DOHH2 (cell line): ENCODE measurements at regions not wholly inside any gene's neighbourhood (a gene's known extent, or its start where the extent isn't known, plus 50 kb on each side); places are given as distances from the start of the nearest gene placed in this dataset.

Source experiments
- EZH2phosphoT487 ChIP-seq: fragments of 200-600 bp; sonication (generic); IDR thresholded peaks from 2 replicates; pipeline ENCODE4 v1.6.1; 2017; ENCODE audit warnings: borderline replicate concordance, mild to moderate bottlenecking, antibody characterized with exemption, low read length, moderate library complexity, mixed read lengths
- TF ChIP-seq, protein P1 (sequence below): fragments of 200-600 bp; sonication (generic); IDR thresholded peaks from one replicate; pipeline ENCODE4 v1.5.1; 2014; ENCODE audit warnings: antibody characterized with exemption, mild to moderate bottlenecking, low read depth, low read length; ENCODE audit not compliant: poor library complexity, severe bottlenecking

DNA sequence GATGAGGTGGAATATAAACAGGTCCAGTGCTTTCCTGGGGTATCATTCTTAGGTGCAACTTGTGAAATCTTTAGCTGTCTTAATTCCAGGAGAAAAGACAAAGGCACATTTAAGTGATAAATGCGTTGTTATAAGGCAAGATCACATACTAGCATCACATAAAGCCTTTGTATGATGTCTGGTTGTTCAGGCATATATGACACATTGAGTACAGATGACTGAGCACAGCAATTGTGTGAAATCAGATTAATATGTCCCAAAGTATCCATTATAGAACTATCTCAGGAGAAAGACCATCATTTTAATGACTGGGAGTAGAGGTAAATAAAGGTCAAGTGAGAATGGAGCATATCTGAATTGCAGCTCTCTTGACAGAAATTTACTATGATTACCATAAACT is 205.1 kb downstream of the PTGER3 start:
- TF ChIP-seq, protein P1, sequence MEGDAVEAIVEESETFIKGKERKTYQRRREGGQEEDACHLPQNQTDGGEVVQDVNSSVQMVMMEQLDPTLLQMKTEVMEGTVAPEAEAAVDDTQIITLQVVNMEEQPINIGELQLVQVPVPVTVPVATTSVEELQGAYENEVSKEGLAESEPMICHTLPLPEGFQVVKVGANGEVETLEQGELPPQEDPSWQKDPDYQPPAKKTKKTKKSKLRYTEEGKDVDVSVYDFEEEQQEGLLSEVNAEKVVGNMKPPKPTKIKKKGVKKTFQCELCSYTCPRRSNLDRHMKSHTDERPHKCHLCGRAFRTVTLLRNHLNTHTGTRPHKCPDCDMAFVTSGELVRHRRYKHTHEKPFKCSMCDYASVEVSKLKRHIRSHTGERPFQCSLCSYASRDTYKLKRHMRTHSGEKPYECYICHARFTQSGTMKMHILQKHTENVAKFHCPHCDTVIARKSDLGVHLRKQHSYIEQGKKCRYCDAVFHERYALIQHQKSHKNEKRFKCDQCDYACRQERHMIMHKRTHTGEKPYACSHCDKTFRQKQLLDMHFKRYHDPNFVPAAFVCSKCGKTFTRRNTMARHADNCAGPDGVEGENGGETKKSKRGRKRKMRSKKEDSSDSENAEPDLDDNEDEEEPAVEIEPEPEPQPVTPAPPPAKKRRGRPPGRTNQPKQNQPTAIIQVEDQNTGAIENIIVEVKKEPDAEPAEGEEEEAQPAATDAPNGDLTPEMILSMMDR = no peak
- TF ChIP-seq EZH2phosphoT487 = no peak
